RWPE1 (cell line): ENCODE measurements at regions not wholly inside any gene's neighbourhood (a gene's known extent, or its start where the extent isn't known, plus 50 kb on each side); places are given as distances from the start of the nearest gene placed in this dataset.

Experiments used
- CTCF ChIA-PET: fragments of 350-600 bp; sonication (Branson Sonifier 250); formaldehyde crosslinking; extraction: SDS; loops from one replicate; lab custom pipeline; 2021; lab: Yijun Ruan, JAX
- POLR2A ChIA-PET: fragments of 400-600 bp; formaldehyde crosslinking; extraction: SDS; loops from one replicate; lab custom pipeline; 2020; ENCODE audit warnings: antibody characterized with exemption; ENCODE audit not compliant: low non-redundant PET; lab: Yijun Ruan, JAX
- DNase-seq: peaks from one replicate; pipeline ENCODE4 v3.0.0; 2012; ENCODE audit warnings: low spot score
- H3K27ac ChIP-seq: fragments of 450-650 bp; 2 replicates; pipeline ENCODE4 v1.5.1; 2017
- TF ChIP-seq, protein P1 (sequence below): fragments of 450-650 bp; conservative IDR thresholded peaks from 2 replicates; pipeline ENCODE4 v1.5.1; 2017; ENCODE audit warnings: low read depth, mild to moderate bottlenecking

- DNase-seq = no peak
- POLR2A ChIA-PET = no interaction called here
- CTCF ChIA-PET = interaction anchor here (0.7 kb wide), 1 partner anchor 365 kb away, joined by 4 read pairs; no protein-coding TSS in a partner anchor
- H3K27ac ChIP-seq = no peak overlapping the region
- TF ChIP-seq, protein P1, sequence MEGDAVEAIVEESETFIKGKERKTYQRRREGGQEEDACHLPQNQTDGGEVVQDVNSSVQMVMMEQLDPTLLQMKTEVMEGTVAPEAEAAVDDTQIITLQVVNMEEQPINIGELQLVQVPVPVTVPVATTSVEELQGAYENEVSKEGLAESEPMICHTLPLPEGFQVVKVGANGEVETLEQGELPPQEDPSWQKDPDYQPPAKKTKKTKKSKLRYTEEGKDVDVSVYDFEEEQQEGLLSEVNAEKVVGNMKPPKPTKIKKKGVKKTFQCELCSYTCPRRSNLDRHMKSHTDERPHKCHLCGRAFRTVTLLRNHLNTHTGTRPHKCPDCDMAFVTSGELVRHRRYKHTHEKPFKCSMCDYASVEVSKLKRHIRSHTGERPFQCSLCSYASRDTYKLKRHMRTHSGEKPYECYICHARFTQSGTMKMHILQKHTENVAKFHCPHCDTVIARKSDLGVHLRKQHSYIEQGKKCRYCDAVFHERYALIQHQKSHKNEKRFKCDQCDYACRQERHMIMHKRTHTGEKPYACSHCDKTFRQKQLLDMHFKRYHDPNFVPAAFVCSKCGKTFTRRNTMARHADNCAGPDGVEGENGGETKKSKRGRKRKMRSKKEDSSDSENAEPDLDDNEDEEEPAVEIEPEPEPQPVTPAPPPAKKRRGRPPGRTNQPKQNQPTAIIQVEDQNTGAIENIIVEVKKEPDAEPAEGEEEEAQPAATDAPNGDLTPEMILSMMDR = no peak
These were observed 335.9 kb upstream of the NT5C1B start for GRCh38 chr2:18925296-18925695.

DNA sequence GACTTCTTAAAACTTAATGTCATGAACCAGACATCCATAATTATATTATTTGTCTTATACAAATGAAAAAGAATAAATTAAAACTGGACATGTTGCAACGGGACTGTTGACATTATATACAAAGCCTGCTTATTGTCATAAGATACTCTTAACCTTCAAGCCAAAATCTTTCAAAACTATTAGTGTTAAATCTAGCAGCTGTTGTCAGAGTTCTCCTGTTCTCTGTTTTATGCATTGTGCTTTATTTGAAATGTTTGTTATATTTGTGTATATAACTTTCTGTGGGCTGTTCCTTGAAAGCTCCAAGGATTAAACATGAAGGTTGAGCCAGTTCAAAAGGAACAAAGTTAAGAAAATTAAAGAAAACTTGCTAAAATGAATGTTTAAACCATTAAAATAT, 335.5 kb upstream of the NT5C1B start:
- TF ChIP-seq, protein P1 = no peak
- CTCF ChIA-PET = interaction anchor here (0.7 kb wide), 1 partner anchor 1190 kb away, joined by 5 read pairs; no protein-coding TSS in a partner anchor
- DNase-seq = no peak
- H3K27ac ChIP-seq = no peak overlapping the region
- POLR2A ChIA-PET = no interaction called here

- no peak overlapping the region for H3K27ac ChIP-seq
- TF ChIP-seq, protein P1 = no peak
- ChIA-PET CTCF (interaction anchor here (0.6 to 0.7 kb wide), 2 partner anchors 316 to 1189 kb away, joined by 3 to 5 read pairs; no protein-coding TSS in a partner anchor), POLR2A (no interaction called here)
- DNase-seq = no peak
These were observed 335.0 kb upstream of the NT5C1B start for GRCh38 chr2:18924386-18924785.

- DNase-seq = no peak
- no peak overlapping the region for H3K27ac ChIP-seq
- TF ChIP-seq, protein P1 = no peak
- ChIA-PET POLR2A (no interaction called here), CTCF (no interaction called here)
These were observed 332.9 kb upstream of the NT5C1B start for GRCh38 chr2:18922276-18922675.

- DNase-seq = no peak
- H3K27ac ChIP-seq = no peak overlapping the region
- ChIA-PET POLR2A (interaction anchor here (0.5 kb wide), 1 partner anchor 9 kb away, joined by 3 read pairs; no protein-coding TSS in a partner anchor), CTCF (interaction anchor here (0.6 kb wide), 1 partner anchor 180 kb away, joined by 3 read pairs; no protein-coding TSS in a partner anchor)
- TF ChIP-seq, protein P1 = no peak
These were observed 328.9 kb upstream of the NT5C1B start for GRCh38 chr2:18918280-18918679.

DNA sequence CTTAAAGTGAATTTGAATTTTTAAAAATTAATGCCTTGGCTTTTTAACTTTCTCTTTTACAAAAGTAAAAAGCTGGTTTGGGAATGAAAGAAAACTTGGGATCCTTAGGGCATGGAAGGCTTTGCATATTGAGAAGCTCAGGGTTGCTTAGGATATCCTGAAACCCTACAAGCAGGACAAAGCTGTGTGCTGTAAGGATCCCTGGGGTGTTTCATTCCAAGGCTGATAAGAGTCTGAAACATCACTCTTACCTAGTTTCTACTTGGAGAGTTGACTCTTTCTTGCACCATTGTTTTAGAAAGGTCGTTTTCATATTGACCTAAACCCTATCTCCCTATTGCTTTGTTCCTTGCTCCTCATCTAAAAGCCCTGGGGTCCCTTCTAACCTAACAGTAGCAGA, 325.9 kb upstream of the NT5C1B start:
- POLR2A ChIA-PET = no interaction called here

More for the DNA sequence above, 325.9 kb upstream of the NT5C1B start:
- CTCF ChIA-PET = interaction anchor here (0.7 kb wide), 1 partner anchor 15 kb away, joined by 3 read pairs; no protein-coding TSS in a partner anchor
- no peak overlapping the region for H3K27ac ChIP-seq
- TF ChIP-seq, protein P1 = no peak
- DNase-seq = no peak
